CD4-positive, alpha-beta memory T cell (primary cell): ENCODE measurements at regions not wholly inside any gene's neighbourhood (a gene's known extent, or its start where the extent isn't known, plus 50 kb on each side); places are given as distances from the start of the nearest gene placed in this dataset.

ENCODE experiments used
- CTCF ChIA-PET: fragments of 350-600 bp; sonication (Branson Sonifier 250); formaldehyde crosslinking; loops from one replicate; lab custom pipeline; 2021; ENCODE audit warnings: inconsistent platforms; ENCODE audit not compliant: partially characterized antibody; lab: Charles Lee
- POLR2A ChIA-PET: fragments of 350-600 bp; sonication (Branson Sonifier 250); formaldehyde crosslinking; loops from one replicate; lab custom pipeline; 2021; ENCODE audit not compliant: partially characterized antibody; lab: Charles Lee
- DNase-seq, 5 donors: peaks; one replicate each; pipeline versions ENCODE4 v3.0.0 to v3.0.0-alpha.2; 2020 to 2022; ENCODE audit warnings: mixed read lengths in 1 of 5
- H3K27ac ChIP-seq: one replicate; pipeline ENCODE4 v1.7.0; 2013; ENCODE audit warnings: low read depth, low read length
- H3K27me3 ChIP-seq: 2 replicates; pipeline ENCODE4 v1.7.0; 2013; ENCODE audit warnings: mild to moderate bottlenecking, low read length, moderate library complexity; ENCODE audit not compliant: insufficient read depth
- H3K36me3 ChIP-seq: 2 replicates; pipeline ENCODE4 v1.7.0; 2013; ENCODE audit warnings: mild to moderate bottlenecking, low read length, moderate library complexity; ENCODE audit not compliant: insufficient read depth
- H3K4me1 ChIP-seq: 2 replicates; pipeline ENCODE4 v1.7.0; 2013; ENCODE audit warnings: mild to moderate bottlenecking, low read length, moderate library complexity; ENCODE audit not compliant: insufficient read depth
- H3K4me3 ChIP-seq, 2 donors: one replicate each; pipeline ENCODE4 v1.7.0; 2013; ENCODE audit warnings: low read length in 2 of 2, mild to moderate bottlenecking in 1 of 2
- H3K9me3 ChIP-seq, 2 donors: one replicate each; pipeline ENCODE4 v1.7.0; 2013; ENCODE audit warnings: low read length in 2 of 2, control low read depth in 1 of 2; ENCODE audit not compliant: control insufficient read depth in 1 of 2
- H3K27ac Mint-ChIP-seq, 7 donors: one replicate each; pipeline ENCODE4 v1.8.0; 2020 to 2021; ENCODE audit warnings: mixed read lengths in 7 of 7, mild to moderate bottlenecking in 6 of 7, inconsistent platforms in 3 of 7, moderate library complexity in 3 of 7
- H3K27me3 Mint-ChIP-seq, 2 donors: one replicate each; pipeline ENCODE4 v1.8.0; 2020 to 2021; ENCODE audit warnings: mixed read lengths in 2 of 2
- H3K36me3 Mint-ChIP-seq, 2 donors: one replicate each; pipeline ENCODE4 v1.8.0; 2020 to 2021; ENCODE audit warnings: mixed read lengths in 2 of 2, inconsistent platforms in 1 of 2, mild to moderate bottlenecking in 1 of 2
- H3K4me1 Mint-ChIP-seq, 4 donors: one replicate each; pipeline ENCODE4 v1.8.0; 2020 to 2021; ENCODE audit warnings: mixed read lengths in 4 of 4, mild to moderate bottlenecking in 1 of 4
- H3K4me3 Mint-ChIP-seq, 8 donors: one replicate each; pipeline ENCODE4 v1.8.0; 2020 to 2021; ENCODE audit warnings: mixed read lengths in 8 of 8, mild to moderate bottlenecking in 7 of 8, moderate library complexity in 6 of 8, inconsistent platforms in 3 of 8
- H3K9me3 Mint-ChIP-seq, 8 donors: one replicate each; pipeline ENCODE4 v1.8.0; 2020 to 2021; ENCODE audit warnings: mixed read lengths in 8 of 8, mild to moderate bottlenecking in 5 of 8, inconsistent platforms in 3 of 8, moderate library complexity in 1 of 8
- intact Hi-C: fragments of 100-400 bp; cut with micrococcal nuclease; formaldehyde crosslinking; loops from one replicate; pipeline ENCODE4 v1.15.1; 2023

GRCh38 chr12:23464241-23464812 is 485.1 kb downstream of the SOX5 start:
- DNase-seq = no peak
- Mint-ChIP-seq H3K4me3 (no peak overlapping the region), H3K36me3 (no peaks in the 10 kb centered on the region), H3K9me3 (peaks cover 4 to 49% (median 14%) of the 10 kb centered on the region in 8 donors), H3K4me1 (no peaks in the 10 kb centered on the region), H3K27me3 (no peaks in the 10 kb centered on the region), H3K27ac (no peak overlapping the region)
- Histone ChIP-seq H3K27me3 (no peaks in the 10 kb centered on the region), H3K4me1 (no peaks in the 10 kb centered on the region), H3K9me3 (no peaks in the 10 kb centered on the region), H3K36me3 (no peaks in the 10 kb centered on the region), H3K4me3 (no peak overlapping the region), H3K27ac (no peak overlapping the region)
- ChIA-PET CTCF (no interaction called here), POLR2A (no interaction called here)
- intact Hi-C loops = no loop called here

- Histone ChIP-seq H3K27ac (no peak overlapping the region), H3K4me1 (no peaks in the 10 kb centered on the region), H3K9me3 (no peaks in the 10 kb centered on the region), H3K27me3 (no peaks in the 10 kb centered on the region), H3K36me3 (no peaks in the 10 kb centered on the region), H3K4me3 (no peak overlapping the region)
- Mint-ChIP-seq H3K4me1 (no peaks in the 10 kb centered on the region), H3K27ac (no peak overlapping the region), H3K27me3 (no peaks in the 10 kb centered on the region), H3K4me3 (no peak overlapping the region), H3K36me3 (no peaks in the 10 kb centered on the region), H3K9me3 (peaks cover 0 to 47% (median 12%) of the 10 kb centered on the region in 8 donors)
- POLR2A ChIA-PET = no interaction called here
- DNase-seq = no peak
- CTCF ChIA-PET = no interaction called here
- intact Hi-C loops = no loop called here
Measured at GRCh38 chr12:23472329-23472971, 477.0 kb downstream of the SOX5 start.

GRCh38 chr12:23473071-23473470 is 476.4 kb downstream of the SOX5 start:
- Histone ChIP-seq H3K4me1 (no peaks in the 10 kb centered on the region), H3K4me3 (no peak overlapping the region), H3K27me3 (no peaks in the 10 kb centered on the region), H3K36me3 (no peaks in the 10 kb centered on the region), H3K9me3 (no peaks in the 10 kb centered on the region), H3K27ac (no peak overlapping the region)
- Mint-ChIP-seq H3K27ac (no peak overlapping the region), H3K9me3 (peaks cover 0 to 42% (median 13%) of the 10 kb centered on the region in 8 donors), H3K27me3 (no peaks in the 10 kb centered on the region), H3K4me1 (no peaks in the 10 kb centered on the region), H3K4me3 (no peak overlapping the region), H3K36me3 (no peaks in the 10 kb centered on the region)
- no peak for DNase-seq
- ChIA-PET CTCF (no interaction called here), POLR2A (no interaction called here)
- intact Hi-C loops = no loop called here

GRCh38 chr12:23474438-23474976 is 475.0 kb downstream of the SOX5 start:
- Histone ChIP-seq H3K27ac (no peak overlapping the region), H3K36me3 (no peaks in the 10 kb centered on the region), H3K4me1 (no peaks in the 10 kb centered on the region), H3K4me3 (no peak overlapping the region), H3K9me3 (no peaks in the 10 kb centered on the region), H3K27me3 (no peaks in the 10 kb centered on the region)
- ChIA-PET POLR2A (no interaction called here), CTCF (no interaction called here)
- peaks cover 4 to 38% (median 11%) of the 10 kb centered on the region in 8 donors for H3K9me3 Mint-ChIP-seq
- no peaks in the 10 kb centered on the region for H3K27me3 Mint-ChIP-seq
- H3K4me1 Mint-ChIP-seq = no peaks in the 10 kb centered on the region
- no peak for DNase-seq
- no peaks in the 10 kb centered on the region for H3K36me3 Mint-ChIP-seq
- H3K27ac Mint-ChIP-seq = no peak overlapping the region
- intact Hi-C loops = no loop called here
- H3K4me3 Mint-ChIP-seq = no peak overlapping the region
